Testis (tissue), 2 donors: ENCODE measurements at regions not wholly inside any gene's neighbourhood (a gene's known extent, or its start where the extent isn't known, plus 50 kb on each side); places are given as distances from the start of the nearest gene placed in this dataset.

Source experiments
- POLR2A ChIP-seq: fragments of 450-650 bp; IDR thresholded peaks from one replicate; pipeline ENCODE4 v1.6.1; 2017; ENCODE audit warnings: antibody characterized with exemption, mild to moderate bottlenecking, moderate library complexity
- TF ChIP-seq, protein P1 (sequence below), 3 experiments: fragments of 450-650 bp in 2 of 3; fragments of 200-600 bp in 1 of 3; sonication (generic) in 1 of 3; IDR thresholded peaks; one replicate each; pipeline ENCODE4 v1.5.1; 2016 to 2019; ENCODE audit warnings: antibody characterized with exemption in 3 of 3, mild to moderate bottlenecking in 2 of 3, moderate library complexity in 1 of 3

DNA sequence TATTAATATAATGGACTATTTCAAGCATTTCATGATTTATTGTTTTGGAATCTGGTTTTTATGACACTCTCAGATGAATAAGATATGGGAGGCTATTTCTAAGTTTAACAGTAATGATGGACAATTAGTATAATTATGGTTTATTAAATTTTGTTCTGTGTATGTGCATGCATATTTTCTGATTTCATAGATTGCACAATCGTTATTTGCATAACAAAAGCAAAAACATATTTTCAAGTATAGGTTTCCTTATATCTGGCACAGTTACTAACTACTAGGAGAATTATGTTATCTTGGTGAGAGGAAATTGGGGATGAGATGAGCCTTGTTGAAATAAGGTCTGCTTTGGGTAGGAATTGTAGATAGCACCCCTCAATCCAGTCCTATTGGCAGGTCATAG, 413.1 kb downstream of the MCTP2 start:
- TF ChIP-seq, protein P1, sequence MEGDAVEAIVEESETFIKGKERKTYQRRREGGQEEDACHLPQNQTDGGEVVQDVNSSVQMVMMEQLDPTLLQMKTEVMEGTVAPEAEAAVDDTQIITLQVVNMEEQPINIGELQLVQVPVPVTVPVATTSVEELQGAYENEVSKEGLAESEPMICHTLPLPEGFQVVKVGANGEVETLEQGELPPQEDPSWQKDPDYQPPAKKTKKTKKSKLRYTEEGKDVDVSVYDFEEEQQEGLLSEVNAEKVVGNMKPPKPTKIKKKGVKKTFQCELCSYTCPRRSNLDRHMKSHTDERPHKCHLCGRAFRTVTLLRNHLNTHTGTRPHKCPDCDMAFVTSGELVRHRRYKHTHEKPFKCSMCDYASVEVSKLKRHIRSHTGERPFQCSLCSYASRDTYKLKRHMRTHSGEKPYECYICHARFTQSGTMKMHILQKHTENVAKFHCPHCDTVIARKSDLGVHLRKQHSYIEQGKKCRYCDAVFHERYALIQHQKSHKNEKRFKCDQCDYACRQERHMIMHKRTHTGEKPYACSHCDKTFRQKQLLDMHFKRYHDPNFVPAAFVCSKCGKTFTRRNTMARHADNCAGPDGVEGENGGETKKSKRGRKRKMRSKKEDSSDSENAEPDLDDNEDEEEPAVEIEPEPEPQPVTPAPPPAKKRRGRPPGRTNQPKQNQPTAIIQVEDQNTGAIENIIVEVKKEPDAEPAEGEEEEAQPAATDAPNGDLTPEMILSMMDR (IDR thresholded peaks at IDR 0.05), result no peak
- no peak for TF ChIP-seq POLR2A
